ENCODE measurements at regions not wholly inside any gene's neighbourhood (a gene's known extent, or its start where the extent isn't known, plus 50 kb on each side); places are given as distances from the start of the nearest gene placed in this dataset.

DNA sequence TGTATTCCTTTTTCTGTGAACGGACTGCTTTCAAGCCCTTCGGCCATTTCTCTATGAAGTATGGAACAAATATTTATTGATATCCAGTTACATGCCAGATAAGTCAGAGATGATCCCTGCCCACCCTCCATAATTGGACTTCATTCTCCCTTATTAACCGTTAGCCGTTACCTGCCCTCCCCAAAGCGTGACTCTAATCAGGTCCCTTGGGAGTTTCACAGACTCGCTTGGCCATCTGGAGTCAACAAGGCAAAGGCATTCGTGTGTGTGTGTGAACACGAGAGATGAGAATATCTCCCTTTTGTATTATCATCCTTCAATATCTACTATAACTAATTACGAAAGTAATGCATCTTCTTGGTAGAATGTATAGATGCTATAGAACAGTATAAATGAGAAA lies 314.5 kb downstream of the TLE3 start:
- TF ChIP-seq, protein P1, sequence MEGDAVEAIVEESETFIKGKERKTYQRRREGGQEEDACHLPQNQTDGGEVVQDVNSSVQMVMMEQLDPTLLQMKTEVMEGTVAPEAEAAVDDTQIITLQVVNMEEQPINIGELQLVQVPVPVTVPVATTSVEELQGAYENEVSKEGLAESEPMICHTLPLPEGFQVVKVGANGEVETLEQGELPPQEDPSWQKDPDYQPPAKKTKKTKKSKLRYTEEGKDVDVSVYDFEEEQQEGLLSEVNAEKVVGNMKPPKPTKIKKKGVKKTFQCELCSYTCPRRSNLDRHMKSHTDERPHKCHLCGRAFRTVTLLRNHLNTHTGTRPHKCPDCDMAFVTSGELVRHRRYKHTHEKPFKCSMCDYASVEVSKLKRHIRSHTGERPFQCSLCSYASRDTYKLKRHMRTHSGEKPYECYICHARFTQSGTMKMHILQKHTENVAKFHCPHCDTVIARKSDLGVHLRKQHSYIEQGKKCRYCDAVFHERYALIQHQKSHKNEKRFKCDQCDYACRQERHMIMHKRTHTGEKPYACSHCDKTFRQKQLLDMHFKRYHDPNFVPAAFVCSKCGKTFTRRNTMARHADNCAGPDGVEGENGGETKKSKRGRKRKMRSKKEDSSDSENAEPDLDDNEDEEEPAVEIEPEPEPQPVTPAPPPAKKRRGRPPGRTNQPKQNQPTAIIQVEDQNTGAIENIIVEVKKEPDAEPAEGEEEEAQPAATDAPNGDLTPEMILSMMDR (IDR thresholded peaks at IDR 0.05; ENCODE audit: low read length) = no peak
- TF ChIP-seq EZH2phosphoT487 (IDR thresholded peaks at IDR 0.05; ENCODE audit: low read length) = no peak
- TF ChIP-seq EZH2 (optimal IDR thresholded peaks at IDR 0.05; ENCODE audit: low read depth, low read length) = no peak

Measured in MM.1S (cell line).